Activated naive CD8-positive, alpha-beta T cell (primary cell): ENCODE measurements at regions not wholly inside any gene's neighbourhood (a gene's known extent, or its start where the extent isn't known, plus 50 kb on each side); places are given as distances from the start of the nearest gene placed in this dataset.

Source experiments
- H3K27ac Mint-ChIP-seq: one replicate; pipeline ENCODE4 v1.8.0; 2021; ENCODE audit warnings: mixed read lengths
- H3K27me3 Mint-ChIP-seq: one replicate; pipeline ENCODE4 v1.8.0; 2021; ENCODE audit warnings: mixed read lengths
- H3K36me3 Mint-ChIP-seq: one replicate; pipeline ENCODE4 v1.8.0; 2021; ENCODE audit warnings: mixed read lengths
- H3K4me1 Mint-ChIP-seq: one replicate; pipeline ENCODE4 v1.8.0; 2021; ENCODE audit warnings: low read depth, mixed read lengths
- H3K4me3 Mint-ChIP-seq: one replicate; pipeline ENCODE4 v1.8.0; 2021; ENCODE audit warnings: mild to moderate bottlenecking, mixed read lengths
- H3K9me3 Mint-ChIP-seq: one replicate; pipeline ENCODE4 v1.8.0; 2021; ENCODE audit warnings: low read depth, mixed read lengths

DNA sequence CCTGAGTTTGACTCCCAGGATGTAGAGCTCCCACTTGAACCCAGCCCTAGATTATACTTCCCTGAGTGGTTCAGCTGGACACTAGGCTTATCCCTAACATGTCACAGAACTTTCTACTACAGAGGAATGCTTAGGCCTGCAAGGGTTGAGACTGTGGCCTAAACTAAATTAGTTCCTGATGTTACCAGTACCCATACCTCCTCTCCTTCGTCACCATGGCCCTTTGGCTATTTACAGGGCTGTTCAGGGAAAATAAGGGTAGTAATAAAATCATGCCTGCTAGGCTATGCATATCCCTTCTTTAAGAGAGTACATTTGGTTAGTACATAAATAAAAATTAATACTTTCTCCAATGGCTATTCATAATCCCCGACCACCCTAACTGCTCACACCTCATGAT lies 356.4 kb upstream of the RASGRP1 start:
- Mint-ChIP-seq H3K4me1 (no peaks in the 10 kb centered on the region), H3K27me3 (peaks cover 1% of the 10 kb centered on the region), H3K4me3 (no peak overlapping the region), H3K9me3 (no peaks in the 10 kb centered on the region), H3K27ac (no peak overlapping the region), H3K36me3 (no peaks in the 10 kb centered on the region)

DNA sequence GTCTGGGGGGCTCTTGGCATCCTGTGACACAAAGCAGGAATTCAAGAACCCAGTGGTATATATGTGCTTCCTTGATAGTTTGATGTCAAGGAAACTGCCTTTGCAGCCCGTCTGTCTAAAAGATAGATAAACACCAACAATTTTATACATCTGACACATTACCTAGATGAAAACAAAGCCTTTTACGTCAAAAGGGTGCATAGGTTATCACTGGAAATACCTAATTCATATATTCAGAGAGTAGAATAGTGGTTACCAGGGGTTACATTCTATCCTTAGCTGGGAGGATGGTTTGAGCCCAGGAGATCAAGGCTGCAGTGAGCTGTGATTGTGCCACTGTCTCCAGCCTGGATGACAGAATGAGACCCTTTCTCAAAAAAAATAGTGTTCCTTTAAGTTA lies 356.9 kb upstream of the RASGRP1 start:
- H3K4me1 Mint-ChIP-seq, result no peaks in the 10 kb centered on the region
- H3K9me3 Mint-ChIP-seq, result no peaks in the 10 kb centered on the region
- peaks cover 1% of the 10 kb centered on the region for H3K27me3 Mint-ChIP-seq
- no peak overlapping the region for H3K4me3 Mint-ChIP-seq
- H3K36me3 Mint-ChIP-seq, result no peaks in the 10 kb centered on the region
- H3K27ac Mint-ChIP-seq, result no peak overlapping the region

DNA sequence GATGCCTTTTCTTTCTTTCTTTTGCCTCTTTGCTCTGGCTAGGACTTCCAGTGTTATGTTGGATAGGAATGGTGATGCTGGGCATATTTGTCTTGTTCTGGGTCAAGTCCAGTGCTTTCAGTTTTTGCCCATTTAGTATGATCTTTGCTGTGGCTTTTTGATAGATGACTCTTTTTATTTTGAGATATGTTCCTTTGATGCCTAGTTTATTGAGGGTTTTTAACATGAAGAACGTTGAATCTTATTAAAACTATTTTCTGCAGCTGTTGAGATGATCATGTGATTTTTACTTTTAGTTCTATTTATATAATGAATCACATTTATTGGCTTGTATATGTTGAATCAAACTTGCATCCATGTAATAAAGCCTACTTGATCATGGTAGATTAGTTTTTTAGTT lies 363.8 kb upstream of the RASGRP1 start:
- H3K27ac Mint-ChIP-seq, result no peak overlapping the region
- no peaks in the 10 kb centered on the region for H3K36me3 Mint-ChIP-seq
- H3K4me1 Mint-ChIP-seq, result no peaks in the 10 kb centered on the region
- H3K27me3 Mint-ChIP-seq, result peaks cover 10% of the 10 kb centered on the region
- H3K4me3 Mint-ChIP-seq, result no peak overlapping the region
- H3K9me3 Mint-ChIP-seq, result no peaks in the 10 kb centered on the region

DNA sequence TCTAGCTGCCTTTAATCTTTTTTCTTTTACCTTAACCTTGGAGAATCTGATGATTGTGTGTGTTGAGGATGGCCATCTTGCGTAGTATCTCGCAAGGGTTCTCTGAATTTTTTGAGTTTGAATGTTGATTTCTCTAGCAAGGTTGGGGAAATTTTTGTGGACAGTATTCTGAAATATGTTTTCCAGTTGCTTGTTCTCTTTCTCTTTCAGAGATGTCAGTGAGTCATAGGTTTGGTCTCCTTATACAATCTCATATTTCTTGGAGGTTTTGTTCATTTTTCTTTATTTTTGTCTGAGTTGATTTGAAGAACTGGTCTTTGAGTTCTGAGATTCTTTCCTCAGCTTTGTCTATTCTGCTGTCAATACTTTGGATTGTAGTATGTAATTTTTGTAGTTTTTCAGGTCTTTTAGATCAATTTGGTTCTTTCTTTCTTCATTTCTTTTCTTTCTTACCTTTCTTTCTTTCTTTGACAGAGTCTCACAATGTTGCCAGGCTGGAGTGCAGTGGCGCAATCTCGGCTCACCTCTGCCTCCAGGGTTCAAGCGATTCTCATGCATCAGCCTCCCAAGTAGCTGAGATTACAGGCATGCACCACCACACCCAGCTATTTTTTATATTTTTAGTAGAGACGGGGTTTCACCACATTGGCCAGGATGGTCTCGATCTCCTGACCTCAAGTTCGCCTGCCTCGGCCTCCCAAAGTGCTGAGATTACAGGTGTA lies 366.4 kb upstream of the RASGRP1 start:
- Mint-ChIP-seq H3K4me1 (no peaks in the 10 kb centered on the region), H3K36me3 (no peaks in the 10 kb centered on the region), H3K4me3 (no peak overlapping the region), H3K9me3 (peaks cover under 1% of the 10 kb centered on the region), H3K27ac (no peak overlapping the region), H3K27me3 (peaks cover 16% of the 10 kb centered on the region)

DNA sequence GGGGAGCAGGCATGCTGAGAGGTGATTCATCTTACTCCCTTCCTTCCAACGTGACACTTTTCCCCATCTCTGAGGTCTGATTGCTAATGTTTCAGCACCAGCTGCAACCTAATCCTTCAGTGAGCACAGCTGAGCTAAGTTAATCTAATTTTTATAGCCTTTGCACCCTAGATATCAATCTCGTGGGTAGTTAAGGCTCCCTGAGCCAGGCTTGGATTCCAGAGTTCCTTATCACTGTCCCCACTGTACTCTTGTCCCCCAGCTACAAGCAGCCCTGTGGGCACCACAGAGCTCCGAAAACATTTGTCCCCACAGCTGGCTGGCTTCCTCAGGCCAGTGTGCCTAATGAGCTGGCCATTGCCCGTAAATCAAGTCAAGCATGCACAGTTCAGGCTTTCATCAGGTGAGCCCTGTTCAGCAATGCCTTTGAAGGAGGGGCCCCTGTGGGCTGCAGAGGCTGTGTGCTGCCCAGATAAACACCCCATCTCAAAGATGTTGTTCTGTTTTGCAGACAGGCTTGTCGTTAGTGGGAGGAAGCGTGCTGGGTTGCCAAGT lies 376.9 kb upstream of the RASGRP1 start:
- Mint-ChIP-seq H3K27ac (no peak overlapping the region), H3K4me1 (no peaks in the 10 kb centered on the region), H3K27me3 (peaks cover 15% of the 10 kb centered on the region), H3K4me3 (no peak overlapping the region), H3K9me3 (no peaks in the 10 kb centered on the region), H3K36me3 (no peaks in the 10 kb centered on the region)

DNA sequence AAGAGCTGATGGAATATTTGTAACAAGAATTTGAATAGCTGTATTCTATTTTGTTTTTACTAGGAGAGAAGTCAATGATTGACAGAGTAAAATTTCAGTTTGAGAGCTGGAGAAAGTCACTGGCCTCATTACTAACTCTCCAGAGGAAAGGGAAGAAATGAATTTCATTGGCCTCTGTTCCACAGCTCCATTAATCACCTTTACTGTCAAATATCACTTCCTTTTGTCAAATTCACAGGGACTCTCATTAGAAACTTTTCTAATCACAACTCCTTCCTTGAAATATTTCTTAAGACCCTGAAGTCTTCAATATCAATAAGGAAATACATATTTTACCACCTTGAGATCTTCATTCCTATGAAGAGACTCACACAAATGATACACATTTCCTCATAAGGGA lies 379.9 kb upstream of the RASGRP1 start:
- Mint-ChIP-seq H3K36me3 (no peaks in the 10 kb centered on the region), H3K9me3 (no peaks in the 10 kb centered on the region), H3K4me3 (no peak overlapping the region), H3K27ac (no peak overlapping the region), H3K27me3 (peaks cover 10% of the 10 kb centered on the region), H3K4me1 (no peaks in the 10 kb centered on the region)

DNA sequence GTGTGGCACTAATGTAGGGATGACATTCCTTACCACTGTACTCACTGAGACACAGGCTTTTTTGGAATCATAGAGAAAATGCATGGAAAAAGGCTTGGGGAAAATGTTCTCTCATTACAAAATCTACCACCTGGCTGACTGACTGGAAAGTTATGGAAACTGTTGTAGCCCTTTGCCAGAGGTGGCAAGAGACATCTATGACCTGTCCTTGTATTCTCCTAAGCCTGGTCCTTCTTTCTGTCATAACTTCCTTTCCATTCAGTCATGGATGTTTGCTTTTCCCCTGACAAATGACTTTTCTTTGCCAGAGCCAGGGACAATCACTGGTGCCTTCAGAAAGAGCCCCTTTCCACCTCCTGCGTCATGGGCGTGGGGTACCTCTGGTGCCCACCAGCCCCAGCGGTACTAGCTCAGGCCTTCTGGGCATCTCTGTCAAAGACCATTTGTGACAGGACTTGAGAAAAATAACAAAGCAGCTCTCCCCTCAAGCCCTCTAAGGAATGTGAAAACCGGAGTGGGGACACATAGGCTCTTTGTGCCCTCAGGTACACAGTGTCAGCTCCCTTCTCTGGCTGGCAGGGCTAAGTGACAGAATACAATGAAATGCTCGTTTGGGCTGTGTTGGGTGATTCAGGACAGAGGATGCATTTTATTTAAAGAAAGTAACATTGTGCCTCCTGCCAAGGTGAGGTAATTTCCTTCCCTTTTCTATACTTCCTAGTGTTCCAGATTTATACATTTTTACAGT lies 381.1 kb upstream of the RASGRP1 start:
- no peak overlapping the region for H3K27ac Mint-ChIP-seq
- peaks cover 7% of the 10 kb centered on the region for H3K27me3 Mint-ChIP-seq
- no peak overlapping the region for H3K4me3 Mint-ChIP-seq
- H3K4me1 Mint-ChIP-seq, result no peaks in the 10 kb centered on the region
- H3K9me3 Mint-ChIP-seq, result no peaks in the 10 kb centered on the region
- H3K36me3 Mint-ChIP-seq, result no peaks in the 10 kb centered on the region

DNA sequence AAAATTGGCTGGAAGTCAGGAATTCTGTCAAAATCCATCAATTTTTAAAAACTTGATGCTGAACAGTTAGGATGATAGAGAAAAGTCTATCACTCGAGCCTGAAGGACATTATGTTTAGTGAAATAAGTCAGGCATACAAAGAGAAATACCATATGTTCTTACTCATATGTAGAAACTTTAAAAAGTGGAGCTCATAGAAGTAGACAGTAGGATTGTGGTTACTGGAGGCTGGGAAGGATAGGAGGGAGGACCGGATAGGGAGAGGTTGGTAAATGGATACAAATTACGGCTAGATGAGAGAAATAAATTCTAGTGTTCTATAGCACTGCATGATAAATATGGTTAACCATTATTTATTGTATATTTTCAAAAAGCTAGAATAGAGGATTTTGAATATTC lies 389.5 kb upstream of the RASGRP1 start:
- H3K27ac Mint-ChIP-seq, result no peak overlapping the region
- H3K36me3 Mint-ChIP-seq, result no peaks in the 10 kb centered on the region
- no peak overlapping the region for H3K4me3 Mint-ChIP-seq
- H3K27me3 Mint-ChIP-seq, result peaks cover 7% of the 10 kb centered on the region
- no peaks in the 10 kb centered on the region for H3K4me1 Mint-ChIP-seq
- no peaks in the 10 kb centered on the region for H3K9me3 Mint-ChIP-seq

DNA sequence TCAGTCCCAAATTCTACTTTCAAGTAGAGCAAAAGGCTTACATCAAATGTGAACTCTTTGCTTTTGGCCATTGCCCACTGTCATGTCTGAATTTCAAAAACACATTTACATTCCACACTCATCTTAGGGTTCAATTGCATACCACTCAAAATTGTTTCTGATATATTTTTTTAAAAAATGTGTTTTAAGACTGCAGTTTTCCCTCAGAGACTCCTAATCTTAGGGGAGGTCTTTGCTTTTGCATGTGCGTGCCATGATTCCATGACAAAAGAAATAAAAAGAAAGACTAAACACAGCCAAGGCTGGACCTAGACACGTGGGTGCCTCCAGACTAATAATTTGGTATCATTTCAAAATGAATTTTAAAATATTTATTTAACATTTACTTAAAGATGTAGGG lies 396.8 kb upstream of the RASGRP1 start:
- Mint-ChIP-seq H3K4me1 (no peaks in the 10 kb centered on the region), H3K36me3 (no peaks in the 10 kb centered on the region), H3K27ac (no peak overlapping the region), H3K4me3 (no peak overlapping the region), H3K9me3 (no peaks in the 10 kb centered on the region), H3K27me3 (peaks cover 5% of the 10 kb centered on the region)

DNA sequence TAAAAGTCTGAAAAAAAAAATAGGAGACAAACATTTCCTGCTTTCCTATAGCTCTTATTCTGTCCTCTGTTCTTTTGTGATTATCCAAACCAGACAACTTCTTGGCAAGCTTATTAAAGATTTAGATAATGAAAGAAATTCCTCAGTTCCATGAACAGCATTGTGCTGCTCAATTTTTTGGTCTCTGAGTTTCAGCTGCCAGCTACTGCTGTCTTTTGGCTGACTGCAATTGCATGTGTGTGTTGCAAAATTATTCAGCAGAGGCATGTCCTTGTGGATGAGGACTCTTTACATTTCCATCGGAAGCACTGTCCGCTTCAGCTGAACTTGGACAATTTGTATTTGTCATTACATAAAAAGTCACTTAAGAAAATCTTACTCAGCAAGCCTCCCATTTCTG lies 397.3 kb upstream of the RASGRP1 start:
- no peaks in the 10 kb centered on the region for H3K4me1 Mint-ChIP-seq
- no peaks in the 10 kb centered on the region for H3K9me3 Mint-ChIP-seq
- no peak overlapping the region for H3K27ac Mint-ChIP-seq
- no peaks in the 10 kb centered on the region for H3K36me3 Mint-ChIP-seq
- peaks cover 5% of the 10 kb centered on the region for H3K27me3 Mint-ChIP-seq
- H3K4me3 Mint-ChIP-seq, result no peak overlapping the region

DNA sequence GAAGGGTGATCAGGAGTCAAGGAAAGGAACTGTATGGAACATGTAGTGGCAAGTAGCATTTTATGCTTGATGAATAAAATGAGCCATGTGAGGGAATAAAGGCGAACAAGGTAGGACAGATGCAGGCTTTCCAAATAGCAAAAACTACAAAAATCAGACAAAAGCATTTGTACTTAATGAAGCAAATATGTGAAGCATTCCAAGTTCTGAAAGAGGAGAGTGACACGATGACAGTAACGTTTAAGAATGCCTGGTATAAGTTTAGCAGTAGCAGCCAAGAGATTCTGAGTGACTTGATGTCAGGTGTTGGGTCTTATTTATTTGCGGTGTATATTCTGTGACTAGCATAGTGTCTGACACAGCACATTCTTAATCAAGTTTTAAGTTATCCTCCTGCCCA lies 408.2 kb upstream of the RASGRP1 start:
- Mint-ChIP-seq H3K4me1 (no peaks in the 10 kb centered on the region), H3K27ac (no peak overlapping the region), H3K9me3 (peaks cover 19% of the 10 kb centered on the region), H3K4me3 (no peak overlapping the region), H3K27me3 (peaks cover 11% of the 10 kb centered on the region), H3K36me3 (no peaks in the 10 kb centered on the region)

DNA sequence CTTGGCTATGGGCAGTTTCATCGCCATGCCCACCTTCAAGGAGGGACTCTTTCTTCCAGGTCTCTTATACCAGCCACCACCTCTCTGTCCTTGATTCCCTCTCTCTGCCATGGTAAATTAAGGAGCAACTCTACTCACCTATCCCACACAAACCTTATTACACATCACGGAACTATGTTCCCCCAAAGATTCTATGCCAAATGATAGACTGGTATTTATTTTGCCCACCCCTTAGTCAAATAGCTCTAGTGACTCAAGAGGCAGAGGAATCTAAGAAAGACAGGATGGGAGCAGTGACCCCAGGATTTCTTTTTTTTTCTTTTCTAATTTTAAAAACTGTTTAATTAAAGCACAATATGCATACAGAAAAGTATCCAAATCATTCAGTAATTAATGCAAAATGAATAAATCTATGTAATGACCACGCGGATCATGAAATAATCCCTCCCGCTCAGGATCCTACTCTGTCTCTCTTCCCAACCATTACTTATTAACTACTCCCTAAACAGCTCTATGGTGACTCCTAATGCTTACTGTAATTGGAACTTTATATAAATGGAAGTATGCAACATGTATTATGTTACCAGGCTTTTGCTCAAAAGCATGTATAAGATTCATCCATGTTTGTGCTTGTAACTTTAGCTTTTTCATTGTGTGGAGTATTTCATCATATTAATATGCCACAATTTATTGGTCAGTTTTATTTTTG lies 410.8 kb upstream of the RASGRP1 start:
- H3K36me3 Mint-ChIP-seq, result no peaks in the 10 kb centered on the region
- peaks cover 6% of the 10 kb centered on the region for H3K27me3 Mint-ChIP-seq
- no peak overlapping the region for H3K27ac Mint-ChIP-seq
- peaks cover 21% of the 10 kb centered on the region for H3K9me3 Mint-ChIP-seq
- no peak overlapping the region for H3K4me3 Mint-ChIP-seq
- H3K4me1 Mint-ChIP-seq, result no peaks in the 10 kb centered on the region

DNA sequence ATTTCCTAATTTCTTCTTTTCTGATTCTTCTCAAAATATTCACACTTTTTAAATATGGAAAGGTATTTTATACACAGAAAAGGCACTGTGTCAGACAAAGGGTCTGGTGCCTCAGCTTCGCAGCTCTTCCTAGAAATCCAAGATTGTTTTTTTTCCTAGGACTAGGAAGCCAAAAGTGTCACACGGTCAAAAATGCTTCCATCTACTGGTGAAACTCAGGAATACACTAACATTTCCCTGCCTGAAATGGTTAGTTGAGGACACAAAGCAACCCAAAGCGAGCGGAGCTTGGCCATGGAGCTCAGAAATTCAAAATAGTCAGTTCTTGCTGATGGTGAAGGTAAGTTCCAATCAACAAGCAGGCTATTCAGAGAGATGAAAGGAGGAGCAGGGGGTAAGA lies 426.5 kb upstream of the RASGRP1 start:
- peaks cover 15% of the 10 kb centered on the region for H3K27me3 Mint-ChIP-seq
- H3K4me3 Mint-ChIP-seq, result no peak overlapping the region
- no peaks in the 10 kb centered on the region for H3K9me3 Mint-ChIP-seq
- H3K4me1 Mint-ChIP-seq, result no peaks in the 10 kb centered on the region
- no peak overlapping the region for H3K27ac Mint-ChIP-seq
- no peaks in the 10 kb centered on the region for H3K36me3 Mint-ChIP-seq

DNA sequence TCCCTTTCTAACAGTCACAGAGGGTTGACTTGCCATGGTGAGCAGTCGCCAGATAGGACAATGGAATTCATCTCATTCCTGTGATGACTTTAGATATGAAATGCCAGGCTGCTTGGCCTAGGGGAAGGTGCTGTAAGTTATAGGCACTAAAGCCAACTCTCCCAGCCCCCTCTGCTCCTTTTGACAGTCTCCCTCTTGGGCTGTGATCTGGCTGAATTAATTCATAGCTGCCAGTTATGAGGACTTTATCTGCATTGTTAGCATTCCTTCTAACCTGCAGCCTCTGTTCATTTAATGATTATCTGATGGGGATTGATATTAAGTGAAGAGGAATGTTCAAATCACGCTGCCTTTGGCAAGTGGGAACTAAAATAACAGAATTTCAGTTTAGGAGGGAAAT lies 427.1 kb upstream of the RASGRP1 start:
- Mint-ChIP-seq H3K27me3 (peaks cover 12% of the 10 kb centered on the region), H3K36me3 (no peaks in the 10 kb centered on the region), H3K4me1 (no peaks in the 10 kb centered on the region), H3K9me3 (no peaks in the 10 kb centered on the region), H3K4me3 (no peak overlapping the region), H3K27ac (no peak overlapping the region)

DNA sequence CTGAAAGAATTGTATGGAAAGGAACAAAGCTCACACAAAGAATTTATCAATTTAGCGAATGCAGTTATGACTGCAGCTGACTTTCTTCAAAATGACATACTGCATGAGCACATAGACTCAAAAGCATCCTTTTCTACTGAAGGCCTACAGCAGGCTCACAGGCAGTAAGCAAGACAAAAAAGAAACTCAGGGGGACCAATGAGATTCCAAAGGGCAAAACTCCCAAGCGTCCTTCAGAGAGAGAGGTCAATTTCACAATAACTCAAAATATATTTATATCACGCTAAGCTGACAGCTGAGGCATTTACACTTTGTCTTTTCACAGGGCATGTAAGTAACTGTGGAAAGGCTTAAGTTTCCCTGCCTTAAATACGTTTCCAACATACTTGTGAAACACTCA lies 427.9 kb upstream of the RASGRP1 start:
- Mint-ChIP-seq H3K27ac (no peak overlapping the region), H3K4me3 (no peak overlapping the region), H3K27me3 (peaks cover 9% of the 10 kb centered on the region), H3K9me3 (no peaks in the 10 kb centered on the region), H3K4me1 (no peaks in the 10 kb centered on the region), H3K36me3 (no peaks in the 10 kb centered on the region)
